ENCODE measurements at regions not wholly inside any gene's neighbourhood (a gene's known extent, or its start where the extent isn't known, plus 50 kb on each side); places are given as distances from the start of the nearest gene placed in this dataset.

GRCh38 chr21:28356422-28356821 is 636.3 kb downstream of the LTN1 start:
- no peak for DNase-seq (ENCODE audit: low read depth in 3 of 3)

- no peak for DNase-seq (ENCODE audit: low read depth in 3 of 3)
These were observed 646.7 kb downstream of the LTN1 start for GRCh38 chr21:28345934-28346333.

GRCh38 chr21:28344985-28345384 is 647.7 kb downstream of the LTN1 start:
- DNase-seq (ENCODE audit: low read depth in 3 of 3): no peak

GRCh38 chr21:28342212-28342810 is 650.4 kb downstream of the LTN1 start:
- no peak for DNase-seq (ENCODE audit: low read depth in 3 of 3)

GRCh38 chr21:28339403-28339802 is 653.3 kb downstream of the LTN1 start:
- DNase-seq (ENCODE audit: low read depth in 3 of 3): no peak

GRCh38 chr21:28338701-28339305 is 653.9 kb downstream of the LTN1 start:
- DNase-seq (ENCODE audit: low read depth in 3 of 3): no peak

- DNase-seq (ENCODE audit: low read depth in 3 of 3): no peak
These were observed 655.4 kb downstream of the LTN1 start for GRCh38 chr21:28337315-28337714.

GRCh38 chr21:28336314-28336713 is 656.4 kb downstream of the LTN1 start:
- DNase-seq (ENCODE audit: low read depth in 3 of 3): no peak

- no peak for DNase-seq (ENCODE audit: low read depth in 3 of 3)
These were observed 658.3 kb downstream of the LTN1 start for GRCh38 chr21:28334407-28334806.

GRCh38 chr21:28333578-28334075 is 659.0 kb downstream of the LTN1 start:
- DNase-seq (ENCODE audit: low read depth in 3 of 3): no peak

GRCh38 chr21:28332796-28333195 is 659.9 kb downstream of the LTN1 start:
- no peak for DNase-seq (ENCODE audit: low read depth in 3 of 3)

GRCh38 chr21:28325618-28326017 is 667.1 kb downstream of the LTN1 start:
- DNase-seq (ENCODE audit: low read depth in 3 of 3): no peak

GRCh38 chr21:28324690-28325089 is 668.0 kb downstream of the LTN1 start:
- no peak for DNase-seq (ENCODE audit: low read depth in 3 of 3)

- no peak for DNase-seq (ENCODE audit: low read depth in 3 of 3)
These were observed 675.3 kb downstream of the LTN1 start for GRCh38 chr21:28317177-28317950.

GRCh38 chr21:28311411-28312190 is 681.1 kb downstream of the LTN1 start:
- no peak for DNase-seq (ENCODE audit: low read depth in 3 of 3)

- DNase-seq (ENCODE audit: low read depth in 3 of 3): no peak
These were observed 682.0 kb downstream of the LTN1 start for GRCh38 chr21:28310711-28311110.

- no peak for DNase-seq (ENCODE audit: low read depth in 3 of 3)
These were observed 682.4 kb downstream of the LTN1 start for GRCh38 chr21:28310171-28310685.

- DNase-seq (ENCODE audit: low read depth in 3 of 3): no peak
These were observed 683.1 kb downstream of the LTN1 start for GRCh38 chr21:28309596-28309995.

- no peak for DNase-seq (ENCODE audit: low read depth in 3 of 3)
These were observed 684.2 kb downstream of the LTN1 start for GRCh38 chr21:28308516-28308915.

- no peak for DNase-seq (ENCODE audit: low read depth in 3 of 3)
These were observed 692.7 kb downstream of the LTN1 start for GRCh38 chr21:28299946-28300345.

- DNase-seq (ENCODE audit: low read depth in 3 of 3): no peak
These were observed 694.4 kb downstream of the LTN1 start for GRCh38 chr21:28298251-28298672.

GRCh38 chr21:28294051-28294450 is 698.6 kb downstream of the LTN1 start:
- DNase-seq (ENCODE audit: low read depth in 3 of 3): no peak

Data from stimulated activated CD4-positive, alpha-beta T cell treated with anti-CD3 and anti-CD28 coated beads, TNF-alpha, amount 100 ng/mL, for 48 hours (primary cell).